HCT116 (cell line): ENCODE measurements at regions not wholly inside any gene's neighbourhood (a gene's known extent, or its start where the extent isn't known, plus 50 kb on each side); places are given as distances from the start of the nearest gene placed in this dataset.

Source experiments
- ATAC-seq: fragments of 200-7000 bp; cut with Tn5 transposase; 2 replicates; pipeline ENCODE4 v1.9.1; 2020; ENCODE audit warnings: mild to moderate bottlenecking, moderate library complexity
- BruUV-seq: library from RNA; stranded (reverse); fragments of 400-500 nt; replicated peaks from 2 replicates; lab custom pipeline; 2021; lab: Mats Ljungman, UMichigan
- CTCF ChIA-PET: fragments of 300-600 bp; sonication (Branson Sonifier 250); formaldehyde crosslinking; loops from one replicate; lab custom pipeline; 2021; ENCODE audit warnings: antibody characterized with exemption; lab: Charles Lee
- POLR2A ChIA-PET: fragments of 300-600, 350-600 bp; sonication (Branson Sonifier 250); formaldehyde crosslinking; loops from one replicate; lab custom pipeline; 2021; ENCODE audit warnings: antibody characterized with exemption; lab: Charles Lee
- RAD21 ChIA-PET, 2 experiments: fragments of 300-600 bp; sonication (Branson Sonifier 250); formaldehyde crosslinking; loops; one replicate each; lab custom pipeline; 2023; ENCODE audit warnings: low total read pairs in 2 of 2; ENCODE audit not compliant: uncharacterized antibody in 2 of 2, unreplicated experiment in 2 of 2, low non-redundant PET in 1 of 2; lab: Charles Lee
- DNase-seq: peaks from one replicate; pipeline ENCODE4 v3.0.0-alpha.2; 2010; ENCODE audit warnings: low read depth, low spot score
- H2AFZ ChIP-seq: fragments of 200-600 bp; shearing (Covaris generic), sonication (generic); 2 replicates; pipeline ENCODE4 v1.6.1; 2017; ENCODE audit warnings: low read depth, mixed run types, mixed read lengths, antibody characterized with exemption, low read length; ENCODE audit not compliant: poor library complexity, severe bottlenecking
- H3K27ac ChIP-seq: 2 replicates; pipeline ENCODE4 v1.5.1; 2012; ENCODE audit warnings: low read depth, low read length
- H3K27me3 ChIP-seq: fragments of 200-600 bp; sonication (generic); 2 replicates; pipeline ENCODE4 v1.6.1; 2016; ENCODE audit warnings: mixed run types, low read length, mixed read lengths; ENCODE audit not compliant: insufficient read depth
- H3K36me3 ChIP-seq, 2 experiments: fragments of 200-500 bp in 1 of 2; fragments of 200-600 bp in 1 of 2; sonication (Bioruptor generic) in 1 of 2; sonication (generic) in 1 of 2; 2 replicates each; pipeline versions ENCODE4 v1.5.1 to v1.6.1; 2014 to 2016; ENCODE audit warnings: low read length in 2 of 2, inconsistent platforms in 1 of 2, mixed read lengths in 1 of 2, mixed run types in 1 of 2; ENCODE audit not compliant: insufficient read depth in 2 of 2, control insufficient read depth in 1 of 2
- H3K4me1 ChIP-seq, 2 experiments: fragments of 200-600 bp in 1 of 2; sonication (generic) in 1 of 2; 2 replicates each; pipeline versions ENCODE4 v1.5.1 to v1.6.1; 2012 to 2017; ENCODE audit warnings: low read length in 2 of 2, inconsistent platforms in 1 of 2, mild to moderate bottlenecking in 1 of 2, mixed read lengths in 1 of 2, mixed run types in 1 of 2, moderate library complexity in 1 of 2; ENCODE audit not compliant: insufficient read depth in 2 of 2, control insufficient read depth in 1 of 2
- H3K4me2 ChIP-seq: fragments of 200-600 bp; sonication (generic); 2 replicates; pipeline ENCODE4 v1.6.1; 2017; ENCODE audit warnings: mixed run types, low read length, mixed read lengths
- H3K4me3 ChIP-seq, 2 experiments: fragments of 200-600 bp in 1 of 2; sonication (generic) in 1 of 2; replicated peaks in 1 of 2; 2 replicates each; pipeline ENCODE4 v1.5.1; 2011 to 2016; ENCODE audit warnings: low read length in 2 of 2, control low read depth in 1 of 2, low read depth in 1 of 2, mild to moderate bottlenecking in 1 of 2, mixed read lengths in 1 of 2, mixed run types in 1 of 2
- H3K79me2 ChIP-seq: fragments of 200-600 bp; sonication (generic); 2 replicates; pipeline ENCODE4 v1.6.1; 2017; ENCODE audit warnings: mild to moderate bottlenecking, mixed run types, low read length, moderate library complexity, mixed read lengths; ENCODE audit not compliant: insufficient read depth
- H3K9ac ChIP-seq: fragments of 200-600 bp; sonication (generic); 2 replicates; pipeline ENCODE4 v1.6.1; 2016; ENCODE audit warnings: low read length, mixed read lengths
- H3K9me2 ChIP-seq: fragments of 200-600 bp; sonication (generic), shearing (Covaris generic); 2 replicates; pipeline ENCODE4 v1.6.1; 2017; ENCODE audit warnings: mixed run types, mild to moderate bottlenecking, moderate library complexity; ENCODE audit not compliant: insufficient read depth
- H3K9me3 ChIP-seq, 2 experiments: fragments of 200-500 bp in 1 of 2; fragments of 200-600 bp in 1 of 2; sonication (Bioruptor generic) in 1 of 2; sonication (generic) in 1 of 2; 2 replicates each; pipeline ENCODE4 v1.6.1; 2014 to 2017; ENCODE audit warnings: low read length in 2 of 2, mixed read lengths in 2 of 2, inconsistent platforms in 1 of 2, low read depth in 1 of 2, mild to moderate bottlenecking in 1 of 2, mixed run types in 1 of 2, moderate library complexity in 1 of 2; ENCODE audit not compliant: control insufficient read depth in 1 of 2, insufficient read depth in 1 of 2
- H4K20me1 ChIP-seq: fragments of 200-600 bp; sonication (generic), shearing (Covaris generic); 2 replicates; pipeline ENCODE4 v1.6.1; 2017; ENCODE audit warnings: mixed run types, mild to moderate bottlenecking, moderate library complexity; ENCODE audit not compliant: insufficient read depth
- CBX3 ChIP-seq: IDR thresholded peaks from 2 replicates; pipeline ENCODE4 v1.6.1; 2012; ENCODE audit warnings: low read depth
- CEBPB ChIP-seq: IDR thresholded peaks from 2 replicates; pipeline ENCODE4 v1.6.1; 2012; ENCODE audit warnings: low read depth
- CTCF ChIP-seq, 3 experiments: fragments of 200-600 bp in 1 of 3; sonication (generic) in 1 of 3; IDR thresholded peaks in 2 of 3; conservative IDR thresholded peaks in 1 of 3; 2 replicates each; pipeline ENCODE4 v1.5.1; 2012 to 2017; ENCODE audit warnings: low read depth in 2 of 3, low read length in 2 of 3, antibody characterized with exemption in 1 of 3, borderline replicate concordance in 1 of 3, control low read depth in 1 of 3, mild to moderate bottlenecking in 1 of 3, mixed read lengths in 1 of 3, mixed run types in 1 of 3, moderate library complexity in 1 of 3; ENCODE audit not compliant: insufficient read depth in 1 of 3
- ELF1 ChIP-seq: IDR thresholded peaks from 2 replicates; pipeline ENCODE4 v1.6.1; 2012; ENCODE audit warnings: low read depth, borderline replicate concordance
- EZH2 ChIP-seq: fragments of 200-600 bp; sonication (generic); IDR thresholded peaks from 2 replicates; pipeline ENCODE4 v1.6.1; 2017; ENCODE audit warnings: antibody characterized with exemption, mixed run types
- RAD21 ChIP-seq: IDR thresholded peaks from 2 replicates; pipeline ENCODE4 v1.6.1; 2012; ENCODE audit warnings: low read depth, mild to moderate bottlenecking
- intact Hi-C: fragments of 100-400 bp; cut with micrococcal nuclease; formaldehyde crosslinking; loops from 2 replicates; pipeline ENCODE4 v1.10.0; 2022

GRCh38 chr18:35917043-35917442 lies 55.4 kb upstream of the RMP24 start:
- H3K27me3 ChIP-seq, result 0 out of 2 replicates have a peak, but pooled peaks cover 9% of the 10 kb centered on the region
- no peak overlapping the region for H3K4me3 ChIP-seq
- no peak overlapping the region for H3K4me2 ChIP-seq
- intact Hi-C loops, result loop anchor here (1.0 kb wide), 1 partner anchor 33 kb away; no protein-coding TSS in a partner anchor
- ChIA-PET POLR2A (no interaction called here), RAD21 (no interaction called here), CTCF (interaction anchor here (0.9 to 1.4 kb wide), 3 partner anchors 13 to 365 kb away, joined by 3 to 5 read pairs (median 3); no protein-coding TSS in a partner anchor)
- no peak overlapping the region for H3K27ac ChIP-seq
- no peaks in the 10 kb centered on the region for H4K20me1 ChIP-seq
- H3K79me2 ChIP-seq, result no peaks in the 10 kb centered on the region
- no peak overlapping the region for H2AFZ ChIP-seq
- no peaks in the 10 kb centered on the region for H3K36me3 ChIP-seq
- no peak overlapping the region for H3K9ac ChIP-seq
- TF ChIP-seq CBX3, result no peak
- TF ChIP-seq RAD21, result peak; percentile 59
- peak; percentile 34 to 49 (median 35); a peak in 4 of 6 replicates for TF ChIP-seq CTCF (IDR thresholded peaks at IDR 0.05 in 2 of 3, conservative IDR thresholded peaks at IDR 0.05 in 1 of 3; ENCODE audit: borderline replicate concordance in 1 of 3, insufficient read depth in 1 of 3, low read depth in 2 of 3, low read length in 2 of 3)
- peak; percentile 54 for ATAC-seq
- no TSS peak for BruUV-seq
- no peaks in the 10 kb centered on the region for H3K9me3 ChIP-seq
- H3K9me2 ChIP-seq, result no peaks in the 10 kb centered on the region
- DNase-seq, result no peak
- H3K4me1 ChIP-seq, result no peaks in the 10 kb centered on the region

- Histone ChIP-seq H3K4me1 (no peaks in the 10 kb centered on the region), H3K36me3 (no peaks in the 10 kb centered on the region), H3K9me3 (no peaks in the 10 kb centered on the region), H3K27ac (no peak overlapping the region), H3K27me3 (peaks cover 20% of the 10 kb centered on the region; the same call in 1 of the 2 replicates), H3K9ac (no peak overlapping the region), H3K4me3 (no peak overlapping the region), H3K79me2 (no peaks in the 10 kb centered on the region), H3K9me2 (no peaks in the 10 kb centered on the region), H3K4me2 (no peak overlapping the region), H2AFZ (no peak overlapping the region), H4K20me1 (no peaks in the 10 kb centered on the region)
- ChIA-PET RAD21 (no interaction called here), CTCF (interaction anchor here (1.6 kb wide), 1 partner anchor 32 kb away, joined by 3 read pairs; no protein-coding TSS in a partner anchor), POLR2A (no interaction called here)
- TF ChIP-seq CEBPB (no peak), ELF1 (no peak), EZH2 (no peak), CBX3 (no peak)
- ATAC-seq, result no peak
- intact Hi-C loops, result no loop called here
- BruUV-seq, result no TSS peak
- no peak for DNase-seq
These were observed 53.9 kb upstream of the RMP24 start for GRCh38 chr18:35918564-35918963.
